ENCODE measurements at regions not wholly inside any gene's neighbourhood (a gene's known extent, or its start where the extent isn't known, plus 50 kb on each side); places are given as distances from the start of the nearest gene placed in this dataset.

DNA sequence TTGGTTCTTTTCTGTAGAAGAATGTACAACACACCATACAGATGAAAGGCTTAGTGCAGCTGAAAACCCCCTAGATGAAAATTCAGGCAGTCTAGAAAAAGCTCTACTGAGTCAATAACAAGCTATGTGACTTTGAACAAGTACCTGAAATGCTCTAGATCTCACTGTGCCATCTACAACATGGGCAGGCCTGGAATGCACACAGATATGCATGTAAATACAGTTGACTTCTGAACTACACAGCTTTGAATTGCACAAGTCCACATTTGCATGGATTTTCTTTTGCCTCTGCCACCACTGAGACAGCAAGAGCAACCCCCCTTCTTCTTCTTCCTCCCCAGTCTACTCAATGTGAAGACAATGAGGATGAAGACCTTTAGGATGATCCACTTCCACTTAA, 98.4 kb downstream of the CNTN3 start:
- Histone ChIP-seq H3K9me3 (no peaks in the 10 kb centered on the region), H3K27me3 (ENCODE audit: insufficient read depth in 3 of 3, low read length in 2 of 3) (no peaks in the 10 kb centered on the region), H3K36me3 (ENCODE audit: insufficient read depth in 1 of 2, low read depth in 1 of 2) (no peaks in the 10 kb centered on the region), H3K27ac (no peak overlapping the region), H3K4me3 (no peak overlapping the region), H3K4me1 (no peaks in the 10 kb centered on the region)
- DNase-seq = no peak
- intact Hi-C loops (cut with DNase I) = no loop called here
- ATAC-seq = no peak
- TF ChIP-seq, protein P1, sequence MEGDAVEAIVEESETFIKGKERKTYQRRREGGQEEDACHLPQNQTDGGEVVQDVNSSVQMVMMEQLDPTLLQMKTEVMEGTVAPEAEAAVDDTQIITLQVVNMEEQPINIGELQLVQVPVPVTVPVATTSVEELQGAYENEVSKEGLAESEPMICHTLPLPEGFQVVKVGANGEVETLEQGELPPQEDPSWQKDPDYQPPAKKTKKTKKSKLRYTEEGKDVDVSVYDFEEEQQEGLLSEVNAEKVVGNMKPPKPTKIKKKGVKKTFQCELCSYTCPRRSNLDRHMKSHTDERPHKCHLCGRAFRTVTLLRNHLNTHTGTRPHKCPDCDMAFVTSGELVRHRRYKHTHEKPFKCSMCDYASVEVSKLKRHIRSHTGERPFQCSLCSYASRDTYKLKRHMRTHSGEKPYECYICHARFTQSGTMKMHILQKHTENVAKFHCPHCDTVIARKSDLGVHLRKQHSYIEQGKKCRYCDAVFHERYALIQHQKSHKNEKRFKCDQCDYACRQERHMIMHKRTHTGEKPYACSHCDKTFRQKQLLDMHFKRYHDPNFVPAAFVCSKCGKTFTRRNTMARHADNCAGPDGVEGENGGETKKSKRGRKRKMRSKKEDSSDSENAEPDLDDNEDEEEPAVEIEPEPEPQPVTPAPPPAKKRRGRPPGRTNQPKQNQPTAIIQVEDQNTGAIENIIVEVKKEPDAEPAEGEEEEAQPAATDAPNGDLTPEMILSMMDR (IDR thresholded peaks at IDR 0.05) = no peak

DNA sequence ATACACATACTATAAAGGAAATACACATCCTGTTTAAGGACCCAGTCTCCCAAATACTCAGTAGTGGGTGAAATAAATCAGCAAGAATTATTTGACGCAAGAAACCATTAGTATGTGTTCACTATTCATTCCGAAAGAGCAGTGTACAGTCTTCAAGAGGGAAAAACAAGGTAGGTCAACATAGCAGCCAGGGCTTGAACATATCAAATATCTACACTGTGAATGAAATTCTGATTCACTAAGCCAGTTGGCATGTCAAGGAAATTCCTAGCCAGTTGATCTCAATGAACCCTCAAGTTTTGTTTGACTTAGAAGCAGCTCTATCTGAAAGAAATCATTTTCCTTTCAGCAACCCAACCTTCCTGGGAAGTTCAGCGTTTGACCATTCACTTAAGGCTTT, 99.0 kb downstream of the CNTN3 start:
- TF ChIP-seq, protein P1 (IDR thresholded peaks at IDR 0.05) = no peak
- no peaks in the 10 kb centered on the region for H3K9me3 ChIP-seq

DNA sequence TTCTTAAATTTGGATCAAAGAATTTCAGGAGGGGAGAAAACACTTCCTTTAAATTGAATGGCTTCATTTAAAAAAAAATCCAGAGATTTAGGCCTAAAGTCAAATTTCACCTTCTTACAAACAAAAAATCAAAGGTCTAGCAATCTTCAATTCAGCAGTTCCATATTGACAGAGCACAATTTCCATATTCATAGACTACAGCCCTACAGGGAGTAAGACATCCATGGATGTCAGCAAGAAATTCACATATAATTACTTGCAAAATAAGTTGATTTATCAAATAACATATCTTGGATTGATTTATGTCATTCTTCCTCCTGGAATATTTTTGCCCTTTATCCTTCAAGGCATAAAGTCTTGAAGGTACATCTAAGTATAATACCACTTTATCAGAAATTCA, 103.4 kb downstream of the CNTN3 start:
- H3K36me3 ChIP-seq (ENCODE audit: insufficient read depth in 1 of 2, low read depth in 1 of 2) = no peaks in the 10 kb centered on the region
- H3K4me3 ChIP-seq = no peak overlapping the region
- no peaks in the 10 kb centered on the region for H3K27me3 ChIP-seq (ENCODE audit: insufficient read depth in 3 of 3, low read length in 2 of 3)
- intact Hi-C loops (cut with DNase I) = no loop called here
- ATAC-seq = no peak
- H3K4me1 ChIP-seq = no peaks in the 10 kb centered on the region
- no peak overlapping the region for H3K27ac ChIP-seq
- TF ChIP-seq, protein P1 (IDR thresholded peaks at IDR 0.05) = no peak
- no peak for DNase-seq
- no peaks in the 10 kb centered on the region for H3K9me3 ChIP-seq

More for the DNA sequence above, 99.0 kb downstream of the CNTN3 start:
- Histone ChIP-seq H3K4me3 (no peak overlapping the region), H3K36me3 (ENCODE audit: insufficient read depth in 1 of 2, low read depth in 1 of 2) (no peaks in the 10 kb centered on the region), H3K27me3 (ENCODE audit: insufficient read depth in 3 of 3, low read length in 2 of 3) (no peaks in the 10 kb centered on the region), H3K27ac (no peak overlapping the region), H3K4me1 (no peaks in the 10 kb centered on the region)
- ATAC-seq = no peak
- intact Hi-C loops (cut with DNase I) = no loop called here
- no peak for DNase-seq
- 70 to 82% (median 74%) methylated on average over 3 of the region's 3 CpGs for WGBS, 3 donors

DNA sequence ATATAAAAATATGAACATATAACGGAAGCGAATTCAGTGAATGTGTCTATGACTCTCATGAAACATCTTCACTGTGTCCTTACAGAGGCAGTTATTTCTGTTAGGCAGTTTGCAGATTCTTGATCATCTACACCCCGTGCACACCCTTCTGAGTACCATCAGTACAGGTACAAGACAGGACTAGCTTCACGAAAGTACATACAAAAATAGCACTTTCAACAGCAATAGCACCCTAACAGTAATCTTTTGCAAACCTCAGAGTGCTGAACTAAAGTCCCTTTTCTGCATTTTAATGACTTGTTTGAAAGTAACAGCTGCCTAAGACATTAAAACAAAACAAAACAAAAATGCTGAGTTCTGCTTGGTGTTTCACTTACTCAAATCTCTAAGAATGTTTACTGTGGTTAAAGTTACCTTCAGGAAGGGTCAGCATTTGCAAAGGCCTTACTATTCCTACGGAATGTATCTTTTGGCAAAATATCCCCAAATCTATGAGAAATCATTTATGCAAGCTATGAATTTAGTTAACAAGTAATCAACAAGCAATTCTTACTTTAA, 104.1 kb downstream of the CNTN3 start:
- Histone ChIP-seq H3K9me3 (no peaks in the 10 kb centered on the region), H3K27me3 (ENCODE audit: insufficient read depth in 3 of 3, low read length in 2 of 3) (no peaks in the 10 kb centered on the region), H3K4me1 (no peaks in the 10 kb centered on the region), H3K27ac (no peak overlapping the region), H3K36me3 (ENCODE audit: insufficient read depth in 1 of 2, low read depth in 1 of 2) (no peaks in the 10 kb centered on the region), H3K4me3 (no peak overlapping the region)
- ATAC-seq (no peak), DNase-seq (no peak)
- intact Hi-C loops (cut with DNase I) = no loop called here
- TF ChIP-seq, protein P1 (IDR thresholded peaks at IDR 0.05) = no peak
- WGBS, 3 donors = 76 to 84% (median 79%) methylated on average over 5 of the region's 5 CpGs

DNA sequence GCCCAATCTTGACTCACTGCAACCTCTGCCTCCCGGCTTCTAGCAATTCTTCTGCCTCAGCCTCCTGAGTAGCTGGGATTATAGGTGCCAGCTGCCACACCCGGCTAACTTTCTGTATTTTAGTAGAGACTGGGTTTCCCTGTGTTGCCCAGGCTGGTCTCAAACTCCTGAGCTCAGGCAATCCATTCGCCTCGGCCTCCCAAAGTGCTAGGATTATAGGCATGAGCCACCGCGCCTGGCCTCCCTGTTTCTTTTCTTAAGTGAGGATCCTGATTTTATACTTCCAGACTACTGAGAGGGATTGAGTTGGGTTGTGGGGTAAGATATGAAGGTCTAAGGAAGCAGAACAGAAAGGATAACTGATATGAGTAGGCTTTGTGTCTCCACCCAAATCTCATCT, 106.8 kb downstream of the CNTN3 start:
- no peaks in the 10 kb centered on the region for H3K27me3 ChIP-seq (ENCODE audit: insufficient read depth in 3 of 3, low read length in 2 of 3)
- no peak overlapping the region for H3K27ac ChIP-seq
- TF ChIP-seq, protein P1 (IDR thresholded peaks at IDR 0.05) = no peak
- H3K4me3 ChIP-seq = no peak overlapping the region
- DNase-seq (no peak), ATAC-seq (no peak)
- intact Hi-C loops (cut with DNase I) = no loop called here
- H3K36me3 ChIP-seq (ENCODE audit: insufficient read depth in 1 of 2, low read depth in 1 of 2) = no peaks in the 10 kb centered on the region
- no peaks in the 10 kb centered on the region for H3K4me1 ChIP-seq
- no peaks in the 10 kb centered on the region for H3K9me3 ChIP-seq
- 92 to 94% (median 93%) methylated on average over 6 of the region's 6 CpGs for WGBS, 3 donors

Data from psoas muscle (tissue), 7 donors.